GM21786 (cell line): ENCODE measurements at regions not wholly inside any gene's neighbourhood (a gene's known extent, or its start where the extent isn't known, plus 50 kb on each side); places are given as distances from the start of the nearest gene placed in this dataset.

Experiments
- ATAC-seq: cut with Tn5 transposase; IDR thresholded peaks from one replicate; pipeline ENCODE4 v1.9.1; 2021; ENCODE audit not compliant: unreplicated experiment

GRCh38 chr11:91188484-91188883 lies 965.6 kb upstream of the CHORDC1 start:
- ATAC-seq, result no peak

GRCh38 chr11:91187314-91187713 lies 964.5 kb upstream of the CHORDC1 start:
- no peak for ATAC-seq

DNA sequence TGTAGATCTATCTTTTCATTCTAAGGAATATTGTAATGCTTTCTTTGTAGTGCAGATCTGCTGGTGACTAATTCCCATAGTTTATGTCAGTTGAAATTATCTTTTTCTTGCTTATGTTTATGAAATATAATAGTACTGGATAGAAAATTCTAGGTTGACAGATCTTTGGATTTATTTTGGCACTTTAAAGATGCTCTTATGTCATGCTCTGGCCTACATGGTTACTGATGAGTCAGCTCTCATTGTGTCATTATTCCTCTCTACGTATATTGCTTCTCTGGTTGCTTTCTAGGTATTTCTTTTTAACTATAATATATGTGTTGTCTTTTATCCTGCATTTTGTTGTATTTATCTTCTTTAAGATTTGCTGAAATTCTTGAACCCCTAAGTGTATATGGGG lies 955.5 kb upstream of the CHORDC1 start:
- ATAC-seq, result no peak

DNA sequence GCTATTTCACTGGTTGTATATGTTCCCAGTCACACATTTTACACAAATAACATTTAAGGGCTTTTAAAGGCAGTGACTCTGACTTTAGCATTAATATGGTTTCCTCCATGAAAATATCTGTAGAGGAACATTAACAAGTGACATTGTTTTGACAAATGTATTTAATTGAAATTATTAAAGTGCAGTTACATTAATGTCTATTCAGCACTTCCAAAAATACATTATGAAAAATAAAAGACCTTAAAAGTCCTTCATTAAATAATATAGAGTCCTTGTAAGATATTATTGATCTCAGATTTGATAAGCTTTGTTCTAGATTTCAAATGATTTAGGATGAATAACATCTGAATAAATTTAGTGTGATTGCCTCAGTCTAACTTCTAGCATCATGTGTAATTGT lies 951.9 kb upstream of the CHORDC1 start:
- ATAC-seq, result no peak

- no peak for ATAC-seq
Observed at GRCh38 chr11:91174193-91174592, 951.3 kb upstream of the CHORDC1 start.

- no peak for ATAC-seq
Observed at GRCh38 chr11:91173701-91174100, 950.9 kb upstream of the CHORDC1 start.

GRCh38 chr11:91170711-91171110 lies 947.9 kb upstream of the CHORDC1 start:
- no peak for ATAC-seq

DNA sequence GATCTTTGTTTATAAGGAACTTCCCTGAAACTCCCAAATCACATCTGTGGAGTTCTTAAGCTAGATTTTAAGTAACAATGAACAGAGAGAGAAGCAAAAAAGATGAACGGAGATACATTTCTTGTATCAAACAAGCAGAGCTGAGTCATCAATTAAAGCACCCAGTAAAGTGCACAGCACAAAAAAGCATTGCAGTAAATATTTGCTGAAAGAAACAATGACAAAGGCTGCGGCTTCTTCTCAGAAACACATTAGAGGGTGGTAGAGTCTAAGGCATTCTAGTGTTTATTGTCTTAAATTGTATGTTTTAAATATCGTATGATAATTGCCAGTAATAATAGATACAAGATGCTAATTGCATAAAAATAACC lies 941.6 kb upstream of the CHORDC1 start:
- no peak for ATAC-seq

GRCh38 chr11:91163619-91164451 lies 941.0 kb upstream of the CHORDC1 start:
- no peak for ATAC-seq

GRCh38 chr11:91160661-91161060 lies 937.8 kb upstream of the CHORDC1 start:
- ATAC-seq, result no peak

DNA sequence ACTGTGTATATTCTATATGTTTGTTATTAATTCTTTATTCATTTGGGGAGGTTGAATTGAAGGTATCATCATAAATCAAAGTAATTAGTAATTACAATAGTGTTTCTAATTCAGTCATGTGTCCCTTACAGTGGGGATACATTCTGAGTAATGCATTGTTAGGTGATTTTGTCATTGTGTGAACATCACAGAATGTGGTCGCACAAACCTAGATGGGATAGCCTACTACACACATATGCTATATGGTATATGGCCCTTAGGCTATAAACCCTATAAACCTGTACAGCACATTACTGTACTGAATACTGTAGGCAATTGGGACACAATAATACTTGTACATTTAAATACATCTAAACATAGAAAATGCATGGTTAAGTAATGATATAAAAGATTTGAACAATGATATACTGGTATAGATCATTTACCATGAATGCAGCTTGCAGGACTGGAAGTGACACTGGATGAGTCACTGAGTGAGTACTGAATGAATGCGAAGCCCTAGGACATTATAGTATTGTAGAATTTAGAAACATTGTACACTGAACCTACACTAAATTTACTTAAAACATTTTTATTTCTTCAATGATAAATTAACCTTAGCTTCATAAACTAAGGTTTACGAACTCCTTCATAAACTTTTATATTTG lies 936.2 kb upstream of the CHORDC1 start:
- no peak for ATAC-seq

- ATAC-seq, result no peak
Observed at GRCh38 chr11:91158297-91158696, 935.4 kb upstream of the CHORDC1 start.

DNA sequence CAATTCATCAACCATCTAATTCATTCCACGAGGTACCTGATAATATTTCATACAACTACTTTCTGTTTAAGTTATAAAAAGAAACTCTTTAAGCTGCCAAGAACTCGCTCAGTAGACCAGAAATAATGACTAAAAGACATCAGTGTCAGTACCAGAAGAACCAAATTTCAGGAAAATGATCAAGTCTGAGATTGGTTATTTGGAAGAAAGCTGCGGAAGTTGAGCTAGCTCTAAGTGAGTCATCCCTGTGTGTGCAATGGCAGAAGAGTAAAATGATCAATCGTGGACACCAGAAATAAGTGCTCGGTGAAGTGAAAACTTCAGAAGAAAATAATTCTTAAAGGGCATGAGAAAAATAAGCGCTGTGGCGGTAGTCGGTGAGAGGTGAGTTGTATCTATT lies 933.2 kb upstream of the CHORDC1 start:
- no peak for ATAC-seq

DNA sequence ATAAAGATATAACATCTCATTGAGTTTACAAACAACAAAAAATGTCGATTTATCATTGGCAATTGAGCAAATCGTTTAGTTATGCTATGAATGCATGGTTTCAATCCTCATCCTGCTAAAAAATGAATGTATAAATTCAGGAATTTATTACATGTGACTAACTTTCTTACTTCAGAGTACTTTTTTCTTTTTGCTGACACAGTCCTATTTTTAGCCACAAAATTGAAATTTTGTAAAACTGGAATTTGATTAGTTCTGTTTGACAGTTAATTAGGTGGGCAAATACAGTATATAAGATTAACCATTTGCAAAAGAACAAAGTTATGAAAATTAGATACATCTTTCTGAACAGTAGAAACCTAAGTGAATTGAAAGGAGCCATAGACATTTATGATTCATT lies 925.0 kb upstream of the CHORDC1 start:
- ATAC-seq, result no peak

GRCh38 chr11:91141655-91142054 lies 918.8 kb upstream of the CHORDC1 start:
- ATAC-seq, result no peak

GRCh38 chr11:91136631-91137030 lies 913.8 kb upstream of the CHORDC1 start:
- ATAC-seq, result no peak

- ATAC-seq, result no peak
Observed at GRCh38 chr11:91133361-91133760, 910.5 kb upstream of the CHORDC1 start.

DNA sequence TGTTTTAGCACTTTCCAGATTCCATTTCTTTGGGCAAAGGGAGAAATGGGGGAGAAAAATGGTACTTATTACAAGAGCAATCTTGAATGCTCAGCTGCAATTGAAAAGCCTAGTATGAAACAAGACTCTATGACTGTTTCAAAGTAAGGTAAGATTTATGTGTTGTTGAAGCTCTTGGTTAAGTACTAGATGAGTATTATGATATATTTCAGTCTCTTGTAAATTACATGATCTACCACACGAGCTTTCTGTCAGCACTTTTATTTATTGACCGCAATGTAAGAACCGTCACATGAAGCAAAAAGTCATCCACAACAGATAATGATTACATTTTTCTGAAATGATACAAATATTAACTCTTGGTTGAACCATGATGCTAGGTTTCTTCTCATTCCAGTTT lies 906.7 kb upstream of the CHORDC1 start:
- ATAC-seq, result no peak

- ATAC-seq, result no peak
Observed at GRCh38 chr11:91124363-91124762, 901.5 kb upstream of the CHORDC1 start.

GRCh38 chr11:91115116-91115515 lies 892.3 kb upstream of the CHORDC1 start:
- ATAC-seq, result no peak

DNA sequence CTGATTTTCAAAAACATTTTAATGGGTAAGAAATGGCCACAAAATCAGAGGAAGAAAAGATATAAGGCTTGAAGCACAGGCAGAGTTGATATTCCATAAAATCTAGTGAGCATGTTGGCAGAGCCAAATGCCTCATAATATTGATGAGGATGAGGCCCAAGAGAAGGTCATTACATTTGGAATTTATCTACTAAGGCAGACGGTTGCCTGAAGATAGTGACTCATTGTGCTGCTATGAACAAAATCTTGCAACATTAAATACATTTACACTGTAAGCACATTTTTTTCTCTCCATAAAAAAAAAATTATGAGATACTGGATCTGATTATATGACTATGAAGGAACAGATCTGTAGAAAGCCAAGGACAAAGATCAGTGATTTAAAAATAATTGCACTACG lies 881.4 kb upstream of the CHORDC1 start:
- ATAC-seq, result no peak

GRCh38 chr11:91100427-91100826 lies 877.6 kb upstream of the CHORDC1 start:
- ATAC-seq, result no peak

- no peak for ATAC-seq
Observed at GRCh38 chr11:91097083-91097482, 874.2 kb upstream of the CHORDC1 start.
